HG03095 (cell line): ENCODE measurements at regions not wholly inside any gene's neighbourhood (a gene's known extent, or its start where the extent isn't known, plus 50 kb on each side); places are given as distances from the start of the nearest gene placed in this dataset.

Source experiments
- ATAC-seq: cut with Tn5 transposase; IDR thresholded peaks from one replicate; pipeline ENCODE4 v1.9.1; 2021; ENCODE audit warnings: moderate library complexity; ENCODE audit not compliant: unreplicated experiment

DNA sequence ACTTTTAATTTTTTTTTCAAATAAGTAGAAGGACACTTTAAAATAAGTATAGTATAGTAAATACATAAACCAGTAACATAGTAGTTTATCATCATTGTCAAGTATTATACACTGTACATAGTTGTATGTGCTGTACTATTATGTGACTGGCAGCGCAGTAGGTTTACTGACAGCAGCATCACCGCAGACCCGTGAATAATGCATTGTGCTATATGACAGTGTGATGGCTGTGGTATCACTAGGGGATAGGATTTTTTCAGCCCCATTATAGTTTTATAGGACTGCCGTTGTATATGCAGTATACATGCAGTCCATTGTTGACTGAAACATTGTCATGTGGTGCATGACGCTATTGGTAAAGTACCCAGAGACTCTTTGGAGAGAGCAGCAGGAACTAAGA, 306.5 kb downstream of the SQOR start:
- ATAC-seq = no peak

DNA sequence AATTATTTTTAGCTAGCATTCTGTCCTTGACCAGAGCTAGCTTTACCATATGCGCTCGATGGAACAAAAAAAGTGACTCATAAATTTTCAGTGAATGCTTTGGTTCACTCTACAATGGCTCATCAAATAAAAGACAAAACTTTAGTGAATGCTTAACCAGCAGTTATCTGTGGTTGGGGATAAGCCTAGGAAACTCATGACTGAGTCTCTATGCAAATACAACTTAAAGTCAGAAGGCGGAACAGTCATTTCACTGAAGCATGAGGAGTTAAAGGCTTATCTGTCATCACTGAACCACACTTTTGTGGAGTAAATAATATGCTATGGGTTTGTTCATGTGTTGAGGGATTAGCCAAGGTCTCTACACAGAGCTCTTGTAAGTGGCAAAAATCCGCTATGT, 308.4 kb downstream of the SQOR start:
- ATAC-seq = no peak

DNA sequence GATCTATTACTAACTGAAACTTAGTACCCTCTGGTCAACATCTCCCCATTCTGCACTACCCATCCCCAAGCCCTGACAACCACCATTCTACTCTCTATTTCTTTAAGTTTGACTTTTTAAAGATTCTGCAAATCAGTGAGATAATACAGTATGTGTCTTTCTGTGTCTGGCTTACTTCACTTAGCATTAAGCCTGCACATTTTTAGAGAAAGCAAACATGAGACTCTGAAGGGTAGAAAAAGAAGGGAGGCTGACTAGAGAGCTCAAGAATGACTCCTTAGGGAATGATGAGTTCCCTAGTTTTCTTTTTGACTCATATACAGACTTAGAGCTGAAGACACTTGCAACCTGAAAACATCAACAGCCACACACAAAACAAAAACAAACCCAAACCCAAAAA, 311.3 kb downstream of the SQOR start:
- ATAC-seq = no peak

DNA sequence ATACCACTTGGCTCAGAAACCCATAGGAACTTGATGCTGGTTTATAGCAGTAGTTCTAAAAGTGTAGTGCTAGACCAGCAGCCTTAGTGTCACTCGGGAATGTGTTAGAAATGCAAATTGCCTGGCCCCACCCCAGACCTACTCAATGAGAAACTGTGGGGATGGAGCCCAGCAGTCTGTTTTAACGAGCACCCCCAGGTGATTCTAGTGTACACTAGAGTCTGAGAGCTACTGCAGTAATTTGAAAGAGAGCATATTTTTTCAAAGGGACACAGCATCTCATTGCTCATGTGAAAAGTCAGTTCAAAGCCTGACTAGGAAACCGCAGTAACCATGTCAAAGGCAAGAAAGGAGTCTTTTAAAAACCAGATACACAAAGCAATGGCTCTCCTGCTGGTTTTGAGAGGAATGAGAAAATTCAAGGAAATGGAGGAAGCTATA, 313.4 kb downstream of the SQOR start:
- ATAC-seq = no peak

DNA sequence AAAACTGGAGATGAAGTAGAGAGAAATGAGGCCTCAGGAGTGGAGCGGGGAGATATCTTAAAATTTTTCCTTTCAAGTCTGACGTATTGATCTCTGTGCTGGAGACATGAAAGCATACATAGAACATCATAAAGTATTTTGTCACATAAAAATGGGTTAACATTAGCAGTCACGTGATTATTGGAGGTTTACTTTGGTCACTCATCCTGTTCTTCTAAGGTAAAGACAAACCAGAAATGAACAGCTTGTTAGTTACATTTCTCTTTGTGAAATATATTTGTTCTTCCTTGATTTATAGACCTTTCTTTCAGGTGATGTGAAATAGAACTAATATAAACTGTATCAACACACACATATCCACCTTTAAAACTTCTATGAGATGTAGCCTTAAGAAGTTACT, 324.1 kb downstream of the SQOR start:
- ATAC-seq = no peak

DNA sequence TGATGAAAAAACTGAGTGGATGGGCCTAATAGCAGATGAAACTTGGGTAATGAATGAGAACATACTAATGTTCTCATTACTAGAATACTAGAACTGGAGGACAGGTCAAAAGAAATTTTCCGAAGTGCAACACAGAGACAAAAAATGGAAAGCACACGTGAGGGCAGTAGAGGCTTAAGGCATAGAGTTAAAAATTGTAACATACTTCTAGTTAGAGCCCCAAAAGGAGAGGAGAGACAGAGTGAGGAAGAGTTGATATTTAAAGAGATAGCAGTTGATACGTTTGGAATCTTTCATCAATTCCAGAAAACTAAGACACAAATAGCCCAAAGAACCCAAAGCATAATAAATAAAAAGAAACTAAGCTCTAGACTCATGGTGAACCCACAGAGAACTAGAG, 327.9 kb downstream of the SQOR start:
- ATAC-seq = no peak

DNA sequence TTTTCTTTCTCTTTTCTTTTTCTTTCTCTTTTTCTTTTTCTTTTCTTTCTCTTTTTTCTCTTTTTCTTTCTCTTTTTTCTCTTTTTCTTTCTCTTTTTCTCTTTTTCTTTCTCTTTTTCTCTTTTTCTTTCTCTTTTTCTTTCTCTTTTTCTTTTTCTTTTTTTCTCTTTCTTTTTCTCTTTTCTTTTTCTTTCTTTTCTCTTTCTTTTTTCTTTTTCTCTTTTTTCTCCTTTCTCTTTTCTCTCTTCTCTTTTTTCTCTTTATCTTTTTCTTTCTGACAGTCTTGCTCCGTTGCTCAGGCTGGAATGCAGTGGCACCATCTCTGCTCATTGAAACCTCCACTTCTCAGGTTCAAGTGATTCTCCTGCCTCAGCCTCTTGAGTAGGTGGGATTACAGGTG, 335.7 kb downstream of the SQOR start:
- ATAC-seq = no peak

DNA sequence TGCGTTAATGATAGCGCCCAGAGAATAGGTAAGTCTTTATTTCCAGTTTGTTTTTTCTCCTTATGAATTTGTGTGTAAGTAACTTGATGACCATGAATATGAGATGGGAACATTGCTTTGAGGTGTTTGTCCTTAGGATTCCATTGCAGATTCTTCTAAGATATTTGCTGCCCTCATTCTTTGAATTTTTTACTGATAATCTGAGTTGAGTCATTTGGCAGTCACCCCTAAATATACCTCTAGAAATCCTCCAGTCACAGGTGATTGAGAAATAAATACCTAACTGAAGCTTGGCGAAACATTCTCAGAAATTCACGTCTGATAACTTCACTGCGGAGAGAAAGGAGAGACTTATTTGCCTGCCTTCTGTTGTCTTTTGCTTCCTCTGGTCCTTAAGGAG, 345.5 kb downstream of the SQOR start:
- no peak for ATAC-seq

DNA sequence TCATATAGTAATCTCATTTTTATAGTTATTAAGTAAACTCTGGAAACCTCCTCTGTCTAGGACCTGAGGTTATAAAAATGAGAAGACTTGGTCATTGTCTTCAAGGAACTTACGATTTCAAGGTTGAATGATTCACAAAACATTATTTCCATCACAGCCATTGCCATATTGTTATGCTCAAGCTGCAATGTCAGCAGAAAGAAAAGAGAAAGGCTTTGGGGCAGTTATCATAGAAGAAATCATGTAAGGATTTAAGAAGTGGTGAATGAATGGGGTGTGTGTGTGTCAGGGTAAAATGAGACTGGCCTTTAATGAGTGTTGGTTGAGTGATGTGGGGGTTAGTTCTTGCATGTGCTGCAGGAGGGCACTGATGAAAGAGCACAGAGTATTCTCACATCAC, 346.8 kb downstream of the SQOR start:
- ATAC-seq = no peak

DNA sequence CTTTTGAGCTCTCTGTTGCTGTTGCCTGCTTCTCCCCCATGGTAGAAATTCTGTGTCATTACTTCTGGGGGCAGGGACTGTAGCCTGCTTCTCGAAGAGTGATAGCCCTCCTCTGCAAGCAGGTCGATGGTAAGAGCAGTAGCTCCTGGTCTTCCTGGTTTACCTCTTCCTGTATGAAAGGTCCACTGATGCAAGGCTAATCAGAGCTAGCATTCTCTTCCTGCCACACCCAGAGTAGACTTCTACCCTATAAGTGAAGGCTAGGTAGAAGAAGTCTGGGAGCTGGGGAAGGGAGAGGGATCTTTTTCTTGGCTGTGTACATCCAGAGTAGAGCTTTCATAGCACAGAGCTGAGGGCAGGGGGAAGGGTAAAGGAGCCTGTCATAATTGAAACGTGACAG, 357.0 kb downstream of the SQOR start:
- no peak for ATAC-seq

DNA sequence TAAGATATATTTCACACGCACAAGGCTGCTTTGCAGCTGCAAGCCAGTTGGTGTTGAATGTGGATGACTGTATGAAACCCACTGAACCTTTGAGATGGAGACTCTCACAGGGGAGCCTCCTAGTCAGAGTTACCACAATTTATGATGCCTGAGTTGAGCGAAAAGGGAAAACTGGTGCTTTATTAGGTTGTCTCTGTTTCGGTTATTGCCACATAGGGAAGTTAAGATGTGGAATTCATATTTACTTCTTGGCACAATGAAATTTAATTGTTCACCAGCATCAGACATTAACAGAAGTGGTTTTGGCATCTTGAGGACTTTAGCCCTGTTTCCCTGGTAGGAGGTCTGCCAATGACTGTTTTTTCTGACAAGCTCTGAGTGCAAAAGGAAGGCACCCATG, 358.2 kb downstream of the SQOR start:
- no peak for ATAC-seq

DNA sequence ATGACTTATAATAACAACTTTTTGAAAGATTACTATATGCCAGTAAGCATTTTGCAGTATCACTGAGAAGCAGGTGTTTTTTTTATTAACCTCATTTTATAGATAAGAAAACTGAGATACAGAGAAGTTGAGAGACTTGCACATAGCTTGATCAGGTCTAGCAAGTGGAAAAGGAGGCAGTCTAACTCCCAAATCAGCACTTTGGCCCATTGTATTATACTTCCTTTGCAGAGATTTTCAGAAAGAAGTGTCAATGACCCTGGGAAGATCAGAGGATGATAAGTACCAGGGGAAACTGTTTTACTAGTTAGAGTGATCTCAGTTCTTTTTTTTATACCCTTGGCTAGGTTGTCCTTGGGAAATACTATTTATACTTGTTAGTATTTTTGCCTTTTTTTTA, 358.7 kb downstream of the SQOR start:
- no peak for ATAC-seq

DNA sequence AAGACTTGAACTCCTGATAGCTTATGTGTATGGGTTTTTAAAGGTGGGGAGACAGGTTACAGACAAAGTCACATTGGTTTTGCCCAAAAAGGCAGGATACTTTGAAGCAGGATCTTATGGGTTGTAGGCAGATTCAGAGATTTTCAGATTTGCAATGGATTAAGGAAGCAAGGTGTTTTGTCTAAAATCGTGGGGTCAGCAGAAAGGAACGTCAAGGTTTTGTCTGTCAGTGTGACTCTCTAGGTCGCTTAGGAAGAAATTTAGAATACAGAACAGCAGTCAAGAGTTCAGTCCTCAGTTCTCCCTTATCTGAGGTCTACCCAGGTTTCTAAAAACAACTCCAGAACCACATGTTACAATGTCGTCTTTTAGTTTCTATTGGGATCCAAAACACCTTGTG, 361.0 kb downstream of the SQOR start:
- ATAC-seq = no peak

DNA sequence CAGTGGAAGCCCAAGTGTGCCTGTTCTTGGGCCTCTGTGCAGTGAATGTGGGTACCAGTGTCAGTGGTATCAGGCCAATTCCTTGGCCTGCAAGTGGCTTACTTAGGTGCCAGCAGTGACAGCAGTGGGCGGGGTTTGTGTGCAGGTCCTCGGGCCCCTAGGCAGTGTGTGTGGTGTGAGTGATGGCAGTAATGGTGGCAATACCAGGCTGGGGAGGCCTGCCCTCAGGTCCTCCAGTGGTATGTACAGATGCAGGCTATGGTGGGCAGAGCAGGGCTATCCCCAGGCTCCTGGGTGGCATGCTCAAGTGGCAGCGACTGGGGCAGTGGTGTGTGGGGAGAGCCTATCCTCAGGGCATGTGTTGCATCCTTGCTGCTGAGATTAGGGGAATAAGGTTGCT, 379.7 kb downstream of the SQOR start:
- no peak for ATAC-seq

DNA sequence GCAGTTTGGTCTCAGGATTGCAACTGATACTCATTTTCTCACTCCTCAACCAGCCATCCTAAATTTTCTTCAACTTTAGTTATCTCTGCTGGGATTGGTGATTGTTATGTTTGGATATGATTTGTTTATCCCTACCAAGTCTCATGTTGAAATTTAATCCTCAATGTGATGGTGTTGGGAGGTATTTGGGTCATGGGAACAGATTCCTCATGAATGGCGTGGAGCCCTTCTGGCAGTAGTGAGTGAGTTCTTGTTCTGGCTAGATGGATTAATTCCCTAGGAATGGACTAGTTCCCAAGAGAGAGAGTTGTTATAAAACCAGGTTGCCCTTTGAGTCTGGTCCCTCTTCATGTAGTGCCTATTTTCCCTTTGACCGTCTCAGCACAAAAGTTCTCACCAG, 399.9 kb downstream of the SQOR start:
- no peak for ATAC-seq

DNA sequence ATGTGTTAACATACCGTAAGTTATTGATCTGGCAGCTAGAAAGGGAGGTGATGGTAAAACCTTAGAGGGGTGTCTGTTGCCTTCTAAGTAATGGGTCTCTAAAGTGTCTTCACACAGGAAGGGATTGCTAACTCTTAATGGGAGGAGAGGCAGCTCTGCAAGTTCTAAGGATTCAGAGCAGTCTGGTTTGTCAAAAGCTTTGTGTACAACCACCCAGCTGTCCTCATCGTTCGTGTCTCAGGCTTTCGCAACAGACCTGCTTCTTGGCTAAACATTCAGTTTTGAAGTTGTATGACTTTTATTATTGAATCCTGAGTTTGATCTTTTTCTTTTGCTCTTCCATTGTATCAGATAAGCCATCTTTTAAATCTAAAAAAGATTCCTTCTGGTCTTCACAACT, 404.9 kb downstream of the SQOR start:
- no peak for ATAC-seq

DNA sequence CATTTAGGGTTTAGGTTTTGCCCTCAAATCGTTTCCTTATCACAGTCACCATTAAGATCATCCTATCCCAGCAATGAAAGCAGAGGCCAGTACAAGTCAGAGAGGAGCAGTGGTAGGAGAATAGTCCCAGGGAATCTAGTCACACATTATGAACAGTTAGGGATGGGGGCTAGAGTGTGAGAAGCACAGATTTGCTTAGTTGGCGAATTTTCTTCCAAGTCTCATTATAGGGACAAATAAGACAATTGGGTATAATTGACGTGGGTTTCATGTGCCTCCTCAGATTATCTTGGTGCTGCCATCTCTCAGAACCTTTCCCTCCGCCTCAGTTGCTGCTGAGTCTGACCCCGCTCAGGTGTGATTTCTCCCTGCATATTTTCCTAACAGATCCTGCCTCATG, 407.1 kb downstream of the SQOR start:
- ATAC-seq = no peak

DNA sequence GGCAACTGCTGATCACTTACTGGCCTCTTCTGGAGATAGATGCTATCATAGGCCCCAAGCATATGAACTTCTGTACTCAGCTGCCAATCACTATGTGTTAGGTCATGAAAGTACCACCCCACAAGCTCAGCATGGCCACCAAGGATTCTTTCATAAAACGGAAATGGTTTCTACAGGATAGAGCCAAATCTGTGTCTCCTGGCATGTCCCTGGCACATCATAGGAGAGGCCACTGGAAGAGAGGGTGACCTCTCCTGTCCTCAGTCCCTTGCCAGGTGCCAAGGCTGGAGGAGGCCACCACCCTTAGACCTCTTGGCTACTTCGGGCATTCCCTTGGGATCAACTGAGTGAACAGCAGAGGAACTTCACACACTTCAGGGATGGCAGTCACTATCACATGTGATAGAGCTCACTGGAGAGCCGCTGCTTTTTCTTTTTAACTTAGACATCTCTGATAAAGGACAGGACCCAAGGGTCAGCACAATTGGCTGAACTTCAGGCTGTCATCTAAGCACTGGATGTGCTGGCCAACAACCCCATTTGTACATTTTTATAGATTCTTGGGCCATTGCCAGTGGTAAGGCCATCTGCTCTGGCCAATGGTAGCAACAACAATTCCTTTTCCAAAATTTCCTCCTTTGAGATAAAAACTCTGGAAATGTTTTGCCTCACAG, 425.2 kb downstream of the SQOR start:
- ATAC-seq = no peak

DNA sequence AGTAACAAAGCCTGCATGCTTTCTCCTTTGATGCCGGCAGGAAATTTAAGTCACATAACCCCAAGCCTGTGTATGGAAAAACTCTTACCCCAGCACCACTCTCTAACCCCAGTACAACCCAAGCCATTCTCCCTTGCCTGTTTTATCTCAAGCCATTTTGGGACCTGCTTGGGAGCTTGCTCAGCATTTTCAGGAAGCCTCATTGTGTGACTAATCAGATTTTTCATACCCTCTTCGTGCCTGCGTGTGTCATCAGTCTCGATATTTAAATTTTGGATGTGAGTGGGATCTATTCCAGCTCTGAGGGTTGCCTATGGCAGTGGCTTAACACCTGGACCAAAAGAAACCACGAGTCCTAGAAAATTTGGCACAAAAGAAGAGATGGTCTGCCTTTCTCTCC, 426.2 kb downstream of the SQOR start:
- no peak for ATAC-seq

DNA sequence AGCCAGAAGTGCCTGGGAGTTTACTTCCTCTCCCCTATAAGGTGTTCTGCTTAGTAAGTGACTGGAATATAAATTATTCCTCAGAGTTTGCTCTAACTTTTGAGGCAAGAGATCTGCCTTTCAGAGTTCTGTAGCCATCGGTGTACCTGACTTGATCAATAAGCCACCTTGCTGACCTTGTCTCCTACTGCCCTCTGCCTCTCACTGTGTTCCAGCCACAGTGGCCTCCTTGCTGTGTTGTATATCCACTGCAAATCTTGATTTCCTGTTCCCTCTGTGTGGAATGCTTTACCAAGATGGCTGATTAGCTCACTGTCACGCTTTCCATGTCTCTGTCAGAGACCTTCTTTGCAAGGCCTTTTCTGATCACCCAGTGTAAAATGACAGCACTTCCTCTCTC, 442.4 kb downstream of the SQOR start:
- ATAC-seq = no peak

DNA sequence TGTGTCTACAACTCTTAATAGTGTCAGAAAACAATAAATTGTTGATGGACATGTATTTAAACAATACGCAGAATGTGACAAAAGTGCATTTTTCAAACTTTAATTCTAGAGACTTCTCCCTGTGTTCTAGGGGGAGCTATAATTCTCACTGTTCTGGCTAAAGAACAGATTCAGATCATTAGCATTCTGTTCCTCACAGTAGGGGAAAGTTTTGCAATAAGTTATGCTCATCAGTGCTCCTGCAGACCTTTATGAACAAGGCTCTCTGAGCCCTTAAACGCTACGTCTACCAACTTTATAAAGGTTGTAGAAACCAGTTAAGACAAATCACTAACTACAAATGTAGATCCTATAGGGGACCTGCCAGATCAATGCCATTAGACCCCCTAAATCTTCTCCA, 444.2 kb downstream of the SQOR start:
- no peak for ATAC-seq

DNA sequence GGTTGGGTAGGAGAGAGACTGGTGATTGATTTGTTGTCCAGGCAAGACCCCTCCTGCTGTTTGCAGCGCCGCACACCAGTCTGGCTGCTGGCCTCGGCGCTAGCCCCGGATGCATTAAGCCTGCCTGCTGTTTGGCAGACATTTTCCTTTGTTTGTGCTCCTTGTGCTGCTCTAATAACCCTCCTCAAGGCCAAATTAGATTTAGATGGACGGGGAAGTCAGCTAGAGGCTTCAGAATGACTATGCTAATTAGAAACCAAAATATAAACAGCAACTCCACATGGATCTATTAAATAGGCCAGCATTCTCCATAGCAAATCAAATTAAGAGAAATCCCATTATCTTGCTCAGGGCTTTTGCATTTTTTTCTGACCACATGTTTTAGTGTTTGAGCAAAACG, 445.2 kb downstream of the SQOR start:
- ATAC-seq = no peak
